ENCODE measurements at regions not wholly inside any gene's neighbourhood (a gene's known extent, or its start where the extent isn't known, plus 50 kb on each side); places are given as distances from the start of the nearest gene placed in this dataset.
"Not testable (repeated sequence)": the region's sequence is repeated elsewhere in the genome, so short reads cannot be mapped to it uniquely, and the experiment has no call there.

DNA sequence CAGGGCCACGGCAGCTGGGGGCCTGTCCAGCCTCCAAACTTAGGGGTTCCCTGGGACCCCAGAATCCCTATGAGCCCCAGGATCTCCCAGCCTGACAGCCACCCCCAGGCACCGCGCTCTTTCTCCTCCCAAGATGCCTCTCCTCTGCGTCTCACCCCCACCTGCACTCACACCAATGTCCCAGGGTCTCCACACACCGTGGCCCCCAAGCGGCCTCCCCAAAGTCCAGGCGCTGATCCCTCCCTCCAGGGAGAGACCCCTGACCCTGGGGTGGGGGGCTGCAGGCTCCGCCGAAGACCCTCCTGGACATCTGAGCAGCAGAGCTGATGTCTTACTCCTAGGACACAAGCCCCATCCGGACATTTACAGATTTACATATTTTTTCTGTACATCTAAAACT lies 123.2 kb upstream of the ZNF469 start:
- DNase-seq; H3K27ac Mint-ChIP-seq; H3K4me1 Mint-ChIP-seq (ENCODE audit: low read depth); H3K36me3 Mint-ChIP-seq (ENCODE audit: insufficient read depth in 2 of 2); H3K4me3 Mint-ChIP-seq; H3K9me3 Mint-ChIP-seq; ATAC-seq (replicated peaks in 1 of 2): not testable (repeated sequence)
- H3K27me3 Mint-ChIP-seq (ENCODE audit: low read depth), result peaks cover 61% of the 10 kb centered on the region

DNA sequence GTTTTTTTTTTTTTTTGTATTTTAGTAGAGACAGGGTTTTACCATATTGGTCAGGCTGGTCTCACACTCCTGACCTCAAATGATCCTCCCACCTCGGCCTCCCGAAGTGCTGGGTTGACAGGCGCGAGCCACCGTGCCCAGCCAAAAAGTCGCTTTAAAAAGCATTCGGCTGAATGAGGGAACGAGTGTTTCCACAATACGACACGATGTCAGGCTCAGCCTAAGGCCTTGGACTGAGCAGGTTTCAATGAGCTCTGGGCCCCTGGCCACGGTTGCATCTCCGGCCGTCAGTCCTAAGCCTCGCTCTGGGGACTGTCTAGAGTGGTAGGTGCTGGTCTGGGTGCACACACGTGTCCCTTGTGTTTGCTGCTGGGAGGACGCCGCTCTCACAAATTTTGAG lies 122.6 kb upstream of the ZNF469 start:
- DNase-seq; H3K4me3 Mint-ChIP-seq; H3K27ac Mint-ChIP-seq; H3K9me3 Mint-ChIP-seq; H3K36me3 Mint-ChIP-seq (ENCODE audit: insufficient read depth in 2 of 2); H3K4me1 Mint-ChIP-seq (ENCODE audit: low read depth); ATAC-seq (replicated peaks in 1 of 2): not testable (repeated sequence)
- peaks cover 60% of the 10 kb centered on the region for H3K27me3 Mint-ChIP-seq (ENCODE audit: low read depth)

DNA sequence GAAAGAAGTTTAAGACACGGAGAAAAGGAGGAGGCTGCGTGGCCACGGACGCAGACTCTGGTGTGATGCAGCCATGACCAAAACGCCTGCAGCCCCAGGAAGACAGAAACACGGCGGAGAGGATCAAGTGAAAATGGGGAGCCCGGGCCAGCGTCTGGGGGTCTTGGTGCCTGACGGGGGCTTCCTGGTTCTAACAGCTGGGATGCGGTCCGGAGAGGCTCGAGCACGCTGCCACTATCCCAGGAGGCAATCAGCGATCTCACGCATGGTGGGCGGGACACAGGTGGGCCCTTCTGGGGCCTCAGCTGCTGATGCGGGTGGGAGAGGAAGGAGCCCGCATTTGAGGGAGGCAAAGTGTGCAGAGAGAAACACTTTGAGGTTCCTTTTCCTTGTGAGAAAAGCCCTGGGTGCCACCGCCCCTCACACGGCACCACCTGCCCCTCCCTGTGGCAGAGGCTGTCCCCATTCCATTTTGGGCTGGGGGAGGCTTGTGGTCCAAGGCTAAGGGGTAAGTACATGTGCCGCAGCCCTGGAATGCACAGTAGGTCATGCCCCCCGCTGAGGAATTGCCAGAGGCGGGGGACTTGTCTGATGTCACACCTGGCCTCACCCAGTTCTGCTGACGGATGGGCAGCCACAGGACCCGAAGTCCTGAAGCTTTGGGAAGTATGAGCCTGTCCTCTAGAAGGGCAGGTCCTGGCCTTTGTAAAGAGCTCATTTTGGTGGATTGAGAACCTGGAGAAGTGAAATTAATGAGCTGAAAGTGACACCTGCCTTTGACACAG lies 121.7 kb upstream of the ZNF469 start:
- H3K27me3 Mint-ChIP-seq (ENCODE audit: low read depth), result peaks cover 50% of the 10 kb centered on the region
- not testable (repeated sequence) for H3K36me3 Mint-ChIP-seq (ENCODE audit: insufficient read depth in 2 of 2); H3K4me3 Mint-ChIP-seq; H3K4me1 Mint-ChIP-seq (ENCODE audit: low read depth); DNase-seq; H3K27ac Mint-ChIP-seq; ATAC-seq (replicated peaks in 1 of 2); H3K9me3 Mint-ChIP-seq

DNA sequence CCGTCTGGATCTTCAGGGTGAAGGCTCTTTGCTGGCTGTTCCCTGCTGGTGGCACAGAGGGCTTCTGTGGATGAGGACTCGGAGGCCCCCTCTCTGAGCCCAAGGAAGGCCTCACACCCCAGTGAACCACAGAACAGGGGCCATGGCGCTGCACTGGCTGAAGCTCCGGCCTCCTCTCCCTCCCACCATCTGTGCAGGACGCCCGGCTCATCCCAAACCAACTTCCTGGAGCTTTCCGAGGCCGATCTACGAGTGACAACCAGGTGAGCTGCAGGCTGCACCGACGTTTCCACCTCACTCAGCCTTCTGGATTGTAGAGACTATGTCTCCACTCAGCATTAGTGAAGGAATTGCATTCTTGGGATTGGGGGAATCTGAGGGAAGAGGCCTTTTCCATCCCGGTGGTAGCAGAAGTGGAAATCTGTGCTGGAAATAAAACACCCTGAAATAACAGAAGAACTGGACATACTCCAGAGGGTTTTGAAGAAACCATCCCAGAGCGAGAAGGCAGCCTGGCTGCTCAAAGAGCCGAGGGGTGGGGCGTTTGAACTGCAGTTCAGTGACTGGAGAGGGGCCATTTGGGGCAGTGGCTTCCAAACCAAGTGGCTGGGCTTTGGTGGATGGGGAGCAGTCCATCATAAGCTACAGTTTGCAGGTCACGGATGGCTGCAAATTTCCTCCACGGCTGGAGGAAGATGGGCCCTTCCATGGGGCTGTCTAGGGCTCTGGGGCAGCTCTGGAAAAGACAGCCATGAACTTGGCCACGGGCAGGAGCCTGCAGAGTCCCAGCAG lies 120.7 kb upstream of the ZNF469 start:
- H3K9me3 Mint-ChIP-seq; H3K27ac Mint-ChIP-seq; H3K36me3 Mint-ChIP-seq (ENCODE audit: insufficient read depth in 2 of 2); H3K4me3 Mint-ChIP-seq; DNase-seq; ATAC-seq (replicated peaks in 1 of 2); H3K4me1 Mint-ChIP-seq (ENCODE audit: low read depth): not testable (repeated sequence)
- peaks cover 41% of the 10 kb centered on the region for H3K27me3 Mint-ChIP-seq (ENCODE audit: low read depth)

DNA sequence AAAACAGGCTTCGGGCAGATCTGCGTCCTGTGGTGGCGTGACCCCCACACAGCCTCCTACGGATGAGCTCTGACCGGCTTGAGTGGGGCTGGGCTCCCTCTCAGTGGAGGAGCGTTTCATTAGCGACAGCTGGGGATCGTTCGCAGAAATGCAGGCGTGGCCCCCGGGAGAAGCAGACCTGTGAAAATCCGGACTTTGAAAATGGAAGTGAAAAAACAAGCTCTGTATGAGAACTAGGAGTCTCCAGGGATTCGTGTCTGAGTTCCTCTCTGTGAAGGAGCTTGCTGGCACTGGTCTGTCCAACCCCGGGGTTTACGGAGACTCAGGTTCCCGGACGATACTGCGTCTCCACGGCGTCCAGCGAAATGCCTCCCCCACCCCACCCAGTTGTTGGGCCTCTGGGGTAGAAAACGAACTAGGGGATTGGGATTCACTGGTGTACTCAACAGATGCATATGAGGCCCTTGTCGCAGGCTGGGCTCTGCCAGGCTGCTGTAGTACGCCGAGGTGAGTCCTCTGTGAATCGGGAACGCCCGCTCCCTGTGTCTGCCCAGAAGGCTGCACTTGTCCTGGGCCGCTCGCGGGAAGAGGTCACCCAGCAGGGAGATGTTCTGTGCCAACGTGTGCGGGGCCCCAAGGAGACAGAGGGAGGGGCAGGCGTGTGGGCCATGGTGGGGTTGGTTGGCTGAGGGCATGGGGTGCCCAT lies 119.7 kb upstream of the ZNF469 start:
- not testable (repeated sequence) for H3K4me1 Mint-ChIP-seq (ENCODE audit: low read depth); H3K36me3 Mint-ChIP-seq (ENCODE audit: insufficient read depth in 2 of 2); ATAC-seq (replicated peaks in 1 of 2); DNase-seq; H3K27ac Mint-ChIP-seq; H3K9me3 Mint-ChIP-seq; H3K4me3 Mint-ChIP-seq
- peaks cover 31% of the 10 kb centered on the region for H3K27me3 Mint-ChIP-seq (ENCODE audit: low read depth)

DNA sequence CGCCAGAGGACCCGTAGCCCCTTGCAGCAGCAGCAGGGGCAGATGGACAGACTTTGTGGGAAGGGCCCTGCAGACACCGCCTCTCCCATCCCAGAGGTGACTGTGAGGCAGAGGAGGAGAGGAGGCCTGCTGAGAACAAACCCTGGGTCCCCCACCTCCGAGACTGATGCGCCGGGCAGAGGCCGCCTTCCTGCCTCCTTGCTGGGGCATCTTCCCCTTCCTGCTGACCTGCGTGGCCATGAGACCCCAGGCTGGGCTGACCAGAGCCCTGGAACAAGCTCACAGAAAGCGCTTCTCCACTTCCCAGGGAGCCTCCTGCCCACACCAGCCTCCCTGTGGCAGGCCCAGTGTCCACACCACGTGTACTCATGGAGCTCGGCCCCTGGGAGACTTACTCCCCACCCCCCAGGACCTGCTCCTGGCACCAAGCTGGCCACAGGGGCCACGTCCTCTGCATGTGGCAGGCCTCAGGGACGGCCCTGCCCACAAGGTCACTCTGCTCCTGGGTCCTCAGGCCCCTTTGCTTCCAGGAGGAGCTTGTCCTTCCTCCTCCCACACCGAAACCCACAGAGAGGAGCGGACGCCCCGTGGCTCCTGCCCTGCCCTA lies 119.0 kb upstream of the ZNF469 start:
- ATAC-seq (replicated peaks in 1 of 2); H3K36me3 Mint-ChIP-seq (ENCODE audit: insufficient read depth in 2 of 2); H3K27ac Mint-ChIP-seq; DNase-seq; H3K4me3 Mint-ChIP-seq; H3K9me3 Mint-ChIP-seq; H3K4me1 Mint-ChIP-seq (ENCODE audit: low read depth): not testable (repeated sequence)
- peaks cover 30% of the 10 kb centered on the region for H3K27me3 Mint-ChIP-seq (ENCODE audit: low read depth)

- Mint-ChIP-seq H3K27ac (no peak overlapping the region), H3K27me3 (ENCODE audit: low read depth) (peaks cover 24% of the 10 kb centered on the region)
Measured at GRCh38 chr16:88264641-88265285, 118.0 kb upstream of the ZNF469 start.

GRCh38 chr16:88265286-88265938 lies 117.3 kb upstream of the ZNF469 start:
- Mint-ChIP-seq H3K4me3 (peak overlapping the region; percentile 41 to 60), H3K27me3 (ENCODE audit: low read depth) (peaks cover 22% of the 10 kb centered on the region)
- not testable (repeated sequence) for H3K4me1 Mint-ChIP-seq (ENCODE audit: low read depth); H3K36me3 Mint-ChIP-seq (ENCODE audit: insufficient read depth in 2 of 2); H3K27ac Mint-ChIP-seq; H3K9me3 Mint-ChIP-seq
- DNase-seq (peak; percentile 26 to 50), ATAC-seq (replicated peaks in 1 of 2) (peak; percentile 24 to 54)

More at GRCh38 chr16:88264641-88265285, 118.0 kb upstream of the ZNF469 start:
- Mint-ChIP-seq H3K9me3 (no peaks in the 10 kb centered on the region), H3K4me3 (peak overlapping the region; percentile 41 to 69), H3K36me3 (ENCODE audit: insufficient read depth in 2 of 2) (no peaks in the 10 kb centered on the region), H3K4me1 (ENCODE audit: low read depth) (peaks cover 10% of the 10 kb centered on the region)
- ATAC-seq (replicated peaks in 1 of 2) (peak; percentile 95 to 96), DNase-seq (peak; percentile 84 to 89)

- ATAC-seq (replicated peaks in 1 of 2); DNase-seq; H3K36me3 Mint-ChIP-seq (ENCODE audit: insufficient read depth in 2 of 2); H3K9me3 Mint-ChIP-seq; H3K27ac Mint-ChIP-seq; H3K4me1 Mint-ChIP-seq (ENCODE audit: low read depth): not testable (repeated sequence)
- Mint-ChIP-seq H3K4me3 (peak overlapping the region in 1 of 2 donors; percentile 41), H3K27me3 (ENCODE audit: low read depth) (peaks cover 16% of the 10 kb centered on the region)
Measured at GRCh38 chr16:88266036-88266435, 116.7 kb upstream of the ZNF469 start.

GRCh38 chr16:88266935-88267551 lies 115.7 kb upstream of the ZNF469 start:
- H3K9me3 Mint-ChIP-seq; H3K27ac Mint-ChIP-seq; ATAC-seq (replicated peaks in 1 of 2); H3K4me1 Mint-ChIP-seq (ENCODE audit: low read depth); H3K4me3 Mint-ChIP-seq; DNase-seq; H3K36me3 Mint-ChIP-seq (ENCODE audit: insufficient read depth in 2 of 2): not testable (repeated sequence)
- peaks cover 13% of the 10 kb centered on the region for H3K27me3 Mint-ChIP-seq (ENCODE audit: low read depth)

- DNase-seq; H3K36me3 Mint-ChIP-seq (ENCODE audit: insufficient read depth in 2 of 2); H3K27ac Mint-ChIP-seq; ATAC-seq (replicated peaks in 1 of 2); H3K27me3 Mint-ChIP-seq (ENCODE audit: low read depth); H3K9me3 Mint-ChIP-seq; H3K4me3 Mint-ChIP-seq; H3K4me1 Mint-ChIP-seq (ENCODE audit: low read depth): not testable (repeated sequence)
Measured at GRCh38 chr16:88268186-88268970, 114.4 kb upstream of the ZNF469 start.
